B cell (primary cell): ENCODE measurements at regions not wholly inside any gene's neighbourhood (a gene's known extent, or its start where the extent isn't known, plus 50 kb on each side); places are given as distances from the start of the nearest gene placed in this dataset.

Source experiments
- ATAC-seq: fragments of 200-7000 bp; cut with Tn5 transposase; one replicate; pipeline ENCODE4 v1.10.0; 2021; ENCODE audit warnings: low read depth, mild to moderate bottlenecking, moderate number of reproducible peaks, moderate library complexity
- CTCF ChIA-PET: fragments of 350-600 bp; sonication (Branson Sonifier 250); formaldehyde crosslinking; loops from one replicate; lab custom pipeline; 2021; ENCODE audit warnings: antibody characterized with exemption, inconsistent platforms; lab: Charles Lee
- POLR2A ChIA-PET: fragments of 350-600 bp; sonication (Branson Sonifier 250); formaldehyde crosslinking; loops from one replicate; lab custom pipeline; 2021; ENCODE audit warnings: antibody characterized with exemption; lab: Charles Lee
- DNase-seq: peaks from one replicate; pipeline ENCODE4 v3.0.0; 2013
- H2AFZ ChIP-seq: 2 replicates; pipeline ENCODE4 v1.6.1; 2012; ENCODE audit warnings: mild to moderate bottlenecking, low read depth, low read length; ENCODE audit not compliant: insufficient read depth, poor library complexity, severe bottlenecking
- H3K27ac ChIP-seq, 2 donors: 1 replicate in 1 of 2; 2 replicates in 1 of 2; pipeline ENCODE4 v1.5.1; 2012 to 2013; ENCODE audit warnings: low read length in 2 of 2, mild to moderate bottlenecking in 2 of 2, moderate library complexity in 1 of 2
- H3K27me3 ChIP-seq, 4 experiments: fragments of 200-600 bp in 1 of 4; sonication (generic) in 1 of 4; replicated peaks in 1 of 4; 1 replicate in 2 of 4; 2 replicates in 2 of 4; pipeline versions ENCODE4 v1.6.1 to v1.7.0; 2013 to 2016; ENCODE audit warnings: low read length in 3 of 4, mild to moderate bottlenecking in 2 of 4, mixed read lengths in 1 of 4, moderate library complexity in 1 of 4; ENCODE audit not compliant: insufficient read depth in 4 of 4, control insufficient read depth in 3 of 4; ENCODE audit errors: control extremely low read depth in 1 of 4
- H3K36me3 ChIP-seq, 2 experiments: replicated peaks in 1 of 2; 1 replicate in 1 of 2; 2 replicates in 1 of 2; pipeline versions ENCODE4 v1.6.1 to v1.7.1; 2013; ENCODE audit warnings: low read length in 1 of 2; ENCODE audit not compliant: insufficient read depth in 2 of 2, control insufficient read depth in 1 of 2; ENCODE audit errors: control extremely low read depth in 1 of 2, extremely low read depth in 1 of 2
- H3K4me1 ChIP-seq, 2 donors: fragments of 200-600 bp in 1 of 2; sonication (generic) in 1 of 2; 1 replicate in 1 of 2; 2 replicates in 1 of 2; pipeline versions ENCODE4 v1.5.1 to v1.6.1; 2013 to 2017; ENCODE audit warnings: low read length in 2 of 2; ENCODE audit not compliant: control insufficient read depth in 2 of 2, insufficient read depth in 2 of 2
- H3K4me2 ChIP-seq: replicated peaks from 2 replicates; pipeline ENCODE3; 2012; ENCODE audit warnings: mild to moderate bottlenecking, low read depth, low read length; ENCODE audit not compliant: poor library complexity, severe bottlenecking
- H3K4me3 ChIP-seq, 5 experiments: fragments of 200-600 bp in 1 of 5; sonication (generic) in 1 of 5; 1 replicate in 3 of 5; 2 replicates in 2 of 5; pipeline versions ENCODE4 v1.5.1 to v1.7.0; 2011 to 2016; ENCODE audit warnings: low read length in 4 of 5, mild to moderate bottlenecking in 4 of 5, low read depth in 2 of 5, control low read depth in 1 of 5, moderate library complexity in 1 of 5; ENCODE audit not compliant: insufficient read depth in 1 of 5; ENCODE audit errors: control extremely low read depth in 1 of 5, extremely low read depth in 1 of 5
- H3K79me2 ChIP-seq: fragments of 200-600 bp; sonication (generic); one replicate; pipeline ENCODE4 v1.6.0; 2016; ENCODE audit warnings: low read length; ENCODE audit not compliant: control insufficient read depth, insufficient read depth
- H3K9ac ChIP-seq: fragments of 200-600 bp; sonication (generic); 2 replicates; pipeline ENCODE4 v1.6.1; 2017; ENCODE audit warnings: mild to moderate bottlenecking, low read length, moderate library complexity
- H3K9me3 ChIP-seq, 3 donors: one replicate each; pipeline versions ENCODE4 v1.6.1 to v1.7.1; 2013; ENCODE audit warnings: low read length in 2 of 3; ENCODE audit not compliant: control insufficient read depth in 2 of 3, insufficient read depth in 1 of 3; ENCODE audit errors: control extremely low read depth in 1 of 3
- H4K20me1 ChIP-seq: 2 replicates; pipeline ENCODE4 v1.6.0; 2012; ENCODE audit warnings: mild to moderate bottlenecking, low read length; ENCODE audit not compliant: insufficient read depth, control insufficient read depth, poor library complexity, severe bottlenecking
- H3K27ac Mint-ChIP-seq: one replicate; pipeline ENCODE4 v1.8.0; 2021; ENCODE audit warnings: mixed read lengths
- H3K27me3 Mint-ChIP-seq: one replicate; pipeline ENCODE4 v1.8.0; 2021; ENCODE audit warnings: mixed read lengths
- H3K4me1 Mint-ChIP-seq: one replicate; pipeline ENCODE4 v1.8.0; 2021; ENCODE audit warnings: mixed read lengths
- H3K4me3 Mint-ChIP-seq: one replicate; pipeline ENCODE4 v1.8.0; 2021; ENCODE audit warnings: mixed read lengths
- H3K9me3 Mint-ChIP-seq: one replicate; pipeline ENCODE4 v1.8.0; 2022; ENCODE audit warnings: mixed read lengths; ENCODE audit not compliant: insufficient read depth
- EZH2 ChIP-seq: IDR thresholded peaks from 2 replicates; pipeline ENCODE4 v1.6.1; 2012; ENCODE audit warnings: borderline replicate concordance, low read depth, mild to moderate bottlenecking, moderate library complexity, low read length; ENCODE audit not compliant: insufficient read depth, poor library complexity, severe bottlenecking
- WGBS: methylation state at CpG from one replicate; pipeline ENCODE4 v1.1.5; 2013; ENCODE audit warnings: missing lambda C conversion rate; ENCODE audit not compliant: insufficient coverage; 5-methylcytosine and 5-hydroxymethylcytosine counted together
- intact Hi-C: fragments of 100-400 bp; cut with micrococcal nuclease; formaldehyde crosslinking; loops from one replicate; pipeline ENCODE4 v1.10.0; 2022
- TF ChIP-seq, protein P1 (sequence below): fragments of 200-600 bp; IDR thresholded peaks from one replicate; pipeline ENCODE4 v1.8.0; 2022; ENCODE audit warnings: antibody characterized with exemption, mild to moderate bottlenecking

DNA sequence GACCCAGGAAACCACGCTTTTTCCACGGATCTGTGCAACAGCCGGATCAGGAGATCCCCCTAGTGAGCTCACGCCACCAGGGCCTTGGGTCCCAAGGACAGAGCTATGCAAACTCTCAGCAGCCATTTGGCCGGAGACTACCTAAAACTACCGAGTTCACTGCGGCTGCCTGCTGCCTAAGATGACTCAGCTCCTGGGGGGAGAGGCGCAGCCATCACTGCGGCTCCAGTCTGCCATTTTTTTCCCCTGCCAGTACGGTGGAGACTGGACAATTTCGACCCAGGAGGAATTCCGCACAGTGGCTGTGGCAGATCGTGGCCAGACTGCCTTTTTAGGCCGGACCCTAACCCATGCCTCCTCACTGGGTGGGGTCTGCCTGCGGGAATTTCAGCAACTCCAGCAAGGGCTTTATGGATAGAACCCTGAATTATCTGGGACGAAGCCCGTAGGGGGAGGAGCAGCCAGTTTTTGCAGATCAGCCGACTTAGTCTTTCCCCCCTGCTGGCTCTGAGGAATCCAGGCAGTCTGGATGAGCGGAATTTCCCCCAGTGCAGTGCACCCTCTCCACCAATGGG lies 424.9 kb upstream of the UBE2E3 start:
- Histone ChIP-seq H3K9ac (no peak overlapping the region), H3K4me1 (no peaks in the 10 kb centered on the region), H3K4me3 (no peak overlapping the region), H3K27ac (no peak overlapping the region), H4K20me1 (no peaks in the 10 kb centered on the region), H3K4me2 (no peak overlapping the region), H2AFZ (no peak overlapping the region), H3K9me3 (peaks cover 0 to 10% (median 0%) of the 10 kb centered on the region in 3 donors), H3K79me2 (no peaks in the 10 kb centered on the region), H3K36me3 (no peaks in the 10 kb centered on the region), H3K27me3 (no peaks in the 10 kb centered on the region)
- intact Hi-C loops = no loop called here
- ChIA-PET POLR2A (no interaction called here), CTCF (no interaction called here)
- Mint-ChIP-seq H3K27ac (no peak overlapping the region), H3K4me3 (no peak overlapping the region), H3K4me1 (peaks cover 2% of the 10 kb centered on the region), H3K27me3 (peaks cover 6% of the 10 kb centered on the region), H3K9me3 (no peaks in the 10 kb centered on the region)
- TF ChIP-seq EZH2 = no peak
- TF ChIP-seq, protein P1, sequence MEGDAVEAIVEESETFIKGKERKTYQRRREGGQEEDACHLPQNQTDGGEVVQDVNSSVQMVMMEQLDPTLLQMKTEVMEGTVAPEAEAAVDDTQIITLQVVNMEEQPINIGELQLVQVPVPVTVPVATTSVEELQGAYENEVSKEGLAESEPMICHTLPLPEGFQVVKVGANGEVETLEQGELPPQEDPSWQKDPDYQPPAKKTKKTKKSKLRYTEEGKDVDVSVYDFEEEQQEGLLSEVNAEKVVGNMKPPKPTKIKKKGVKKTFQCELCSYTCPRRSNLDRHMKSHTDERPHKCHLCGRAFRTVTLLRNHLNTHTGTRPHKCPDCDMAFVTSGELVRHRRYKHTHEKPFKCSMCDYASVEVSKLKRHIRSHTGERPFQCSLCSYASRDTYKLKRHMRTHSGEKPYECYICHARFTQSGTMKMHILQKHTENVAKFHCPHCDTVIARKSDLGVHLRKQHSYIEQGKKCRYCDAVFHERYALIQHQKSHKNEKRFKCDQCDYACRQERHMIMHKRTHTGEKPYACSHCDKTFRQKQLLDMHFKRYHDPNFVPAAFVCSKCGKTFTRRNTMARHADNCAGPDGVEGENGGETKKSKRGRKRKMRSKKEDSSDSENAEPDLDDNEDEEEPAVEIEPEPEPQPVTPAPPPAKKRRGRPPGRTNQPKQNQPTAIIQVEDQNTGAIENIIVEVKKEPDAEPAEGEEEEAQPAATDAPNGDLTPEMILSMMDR = no peak
- ATAC-seq (no peak), DNase-seq (no peak)
- 95% methylated on average over 17 of the region's 19 CpGs for WGBS

DNA sequence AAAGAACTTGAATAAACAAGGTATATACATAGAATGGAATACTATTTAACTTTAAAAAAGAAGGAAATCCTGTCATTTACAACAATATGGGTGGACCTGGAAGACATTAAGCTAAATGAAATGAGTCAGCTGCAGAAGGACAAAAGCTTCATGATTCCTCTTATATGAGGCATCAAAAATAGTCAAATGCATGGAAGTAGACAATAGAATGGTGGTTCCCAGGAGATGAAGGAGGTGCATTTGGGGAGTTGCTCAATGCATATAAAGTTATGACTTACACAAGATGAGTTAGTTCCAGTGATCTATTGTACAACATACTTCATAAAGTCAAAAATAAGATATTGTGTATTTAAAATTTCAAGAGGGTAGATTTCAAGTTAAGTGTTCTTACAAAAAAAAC lies 426.1 kb upstream of the UBE2E3 start:
- DNase-seq (no peak), ATAC-seq (no peak)
- Histone ChIP-seq H2AFZ (no peak overlapping the region), H3K27ac (no peak overlapping the region), H4K20me1 (no peaks in the 10 kb centered on the region), H3K36me3 (no peaks in the 10 kb centered on the region), H3K27me3 (no peaks in the 10 kb centered on the region), H3K79me2 (no peaks in the 10 kb centered on the region), H3K4me1 (no peaks in the 10 kb centered on the region), H3K9me3 (peaks cover 0 to 10% (median 0%) of the 10 kb centered on the region in 3 donors), H3K4me3 (no peak overlapping the region), H3K4me2 (no peak overlapping the region), H3K9ac (no peak overlapping the region)
- Mint-ChIP-seq H3K27me3 (peaks cover 6% of the 10 kb centered on the region), H3K27ac (no peak overlapping the region), H3K9me3 (no peaks in the 10 kb centered on the region), H3K4me1 (no peaks in the 10 kb centered on the region), H3K4me3 (no peak overlapping the region)
- CTCF ChIA-PET = no interaction called here
- POLR2A ChIA-PET = no interaction called here
- intact Hi-C loops = no loop called here
- no peak for TF ChIP-seq EZH2
- TF ChIP-seq, protein P1 = no peak
